SJCRH30 (cell line): ENCODE measurements at regions not wholly inside any gene's neighbourhood (a gene's known extent, or its start where the extent isn't known, plus 50 kb on each side); places are given as distances from the start of the nearest gene placed in this dataset.

ENCODE experiments used
- DNase-seq, 2 experiments: peaks; one replicate each; pipeline ENCODE4 v3.0.0-alpha.2; 2015 to 2020
- H3K27ac ChIP-seq: fragments of 250-450 bp; sonication (Bioruptor Pico); 2 replicates; pipeline ENCODE4 v1.5.1; 2020; ENCODE audit warnings: mild to moderate bottlenecking, moderate library complexity
- H3K27me3 ChIP-seq: fragments of 250-450 bp; sonication (Bioruptor Pico); 2 replicates; pipeline ENCODE4 v1.5.1; 2020; ENCODE audit warnings: mild to moderate bottlenecking, moderate library complexity
- H3K36me3 ChIP-seq: fragments of 250-450 bp; sonication (Bioruptor Pico); 2 replicates; pipeline ENCODE4 v1.5.1; 2020; ENCODE audit warnings: mild to moderate bottlenecking, moderate library complexity
- H3K4me1 ChIP-seq: fragments of 250-450 bp; sonication (Bioruptor Pico); 2 replicates; pipeline ENCODE4 v1.5.1; 2020; ENCODE audit warnings: mild to moderate bottlenecking, moderate library complexity
- H3K4me3 ChIP-seq: fragments of 250-450 bp; sonication (Bioruptor Pico); 2 replicates; pipeline ENCODE4 v1.5.1; 2020; ENCODE audit warnings: mild to moderate bottlenecking, moderate library complexity
- H3K9me3 ChIP-seq: fragments of 250-450 bp; sonication (Bioruptor Pico); replicated peaks from 2 replicates; pipeline ENCODE4 v1.5.1; 2020; ENCODE audit warnings: mild to moderate bottlenecking, moderate library complexity

GRCh38 chr15:36529296-36530011 is 50.0 kb upstream of the CDIN1 start:
- H3K27ac ChIP-seq, result no peak overlapping the region
- H3K4me3 ChIP-seq, result no peak overlapping the region
- no peaks in the 10 kb centered on the region for H3K4me1 ChIP-seq
- no peaks in the 10 kb centered on the region for H3K9me3 ChIP-seq
- no peak for DNase-seq
- H3K36me3 ChIP-seq, result no peaks in the 10 kb centered on the region
- H3K27me3 ChIP-seq, result no peaks in the 10 kb centered on the region
